GM21528 (cell line): ENCODE measurements at regions not wholly inside any gene's neighbourhood (a gene's known extent, or its start where the extent isn't known, plus 50 kb on each side); places are given as distances from the start of the nearest gene placed in this dataset.

Experiments used
- ATAC-seq: cut with Tn5 transposase; IDR thresholded peaks from one replicate; pipeline ENCODE4 v1.9.1; 2021; ENCODE audit warnings: mild to moderate bottlenecking, moderate library complexity; ENCODE audit not compliant: unreplicated experiment, low FRiP score

- ATAC-seq = no peak
Observed at GRCh38 chr9:129490583-129491486, 130.1 kb downstream of the C9orf50 start.

GRCh38 chr9:129489838-129490582, 130.9 kb downstream of the C9orf50 start:
- ATAC-seq = no peak

- ATAC-seq = no peak
Observed at GRCh38 chr9:129487658-129488483, 133.0 kb downstream of the C9orf50 start.

GRCh38 chr9:129486756-129487657, 133.9 kb downstream of the C9orf50 start:
- no peak for ATAC-seq

GRCh38 chr9:129485145-129485774, 135.6 kb downstream of the C9orf50 start:
- ATAC-seq = no peak

- no peak for ATAC-seq
Observed at GRCh38 chr9:129484352-129485000, 136.4 kb downstream of the C9orf50 start.

GRCh38 chr9:129483415-129484351, 137.2 kb downstream of the C9orf50 start:
- ATAC-seq = no peak

- ATAC-seq = no peak
Observed at GRCh38 chr9:129482521-129483414, 138.1 kb downstream of the C9orf50 start.

- ATAC-seq = no peak
Observed at GRCh38 chr9:129481810-129482511, 138.9 kb downstream of the C9orf50 start.

GRCh38 chr9:129481424-129481809, 139.5 kb downstream of the C9orf50 start:
- no peak for ATAC-seq

GRCh38 chr9:129480745-129481144, 140.2 kb downstream of the C9orf50 start:
- ATAC-seq = no peak

- no peak for ATAC-seq
Observed at GRCh38 chr9:129480227-129480626, 140.7 kb downstream of the C9orf50 start.

GRCh38 chr9:129479631-129480011, 141.3 kb downstream of the C9orf50 start:
- ATAC-seq = no peak

GRCh38 chr9:129478961-129479630, 141.8 kb downstream of the C9orf50 start:
- ATAC-seq = no peak

- ATAC-seq = no peak
Observed at GRCh38 chr9:129478461-129478860, 142.4 kb downstream of the C9orf50 start.
